Fibroblast of lung (primary cell): ENCODE measurements at regions not wholly inside any gene's neighbourhood (a gene's known extent, or its start where the extent isn't known, plus 50 kb on each side); places are given as distances from the start of the nearest gene placed in this dataset.
A peak's percentile ranks its signal among the peaks of the same experiment; 100 is the strongest.

Experiments
- DNase-seq, 2 donors: peaks; one replicate each; pipeline versions ENCODE4 v3.0.0 to v3.0.0-alpha.2; 2010; ENCODE audit warnings: low read depth in 2 of 2
- H2AFZ ChIP-seq: 2 replicates; pipeline ENCODE4 v1.5.1; 2012; ENCODE audit warnings: low read length, control low read depth, inconsistent platforms
- H3K27ac ChIP-seq: 2 replicates; pipeline ENCODE4 v1.5.1; 2011; ENCODE audit warnings: low read length, control low read depth; ENCODE audit not compliant: insufficient read depth
- H3K27me3 ChIP-seq: 2 replicates; pipeline ENCODE4 v1.5.1; 2011; ENCODE audit warnings: mild to moderate bottlenecking, low read length; ENCODE audit not compliant: control insufficient read depth, insufficient read depth
- H3K36me3 ChIP-seq: 2 replicates; pipeline ENCODE4 v1.5.1; 2011; ENCODE audit warnings: low read length; ENCODE audit not compliant: control insufficient read depth, insufficient read depth
- H3K4me1 ChIP-seq: 2 replicates; pipeline ENCODE4 v1.5.1; 2011; ENCODE audit warnings: low read length; ENCODE audit not compliant: control insufficient read depth, insufficient read depth; ENCODE audit errors: extremely low read depth
- H3K4me2 ChIP-seq: 2 replicates; pipeline ENCODE4 v1.5.1; 2011; ENCODE audit warnings: low read length, control low read depth; ENCODE audit not compliant: insufficient read depth; ENCODE audit errors: extremely low read depth
- H3K4me3 ChIP-seq, 4 experiments: fragments of 200-600 bp in 1 of 4; sonication (generic) in 1 of 4; replicated peaks in 1 of 4; 2 replicates each; pipeline ENCODE4 v1.5.1; 2011 to 2016; ENCODE audit warnings: low read length in 4 of 4, low read depth in 3 of 4, mild to moderate bottlenecking in 3 of 4, control low read depth in 2 of 4, inconsistent platforms in 1 of 4, mixed read lengths in 1 of 4; ENCODE audit not compliant: insufficient read depth in 1 of 4; ENCODE audit errors: control extremely low read depth in 1 of 4
- H3K79me2 ChIP-seq: 2 replicates; pipeline ENCODE4 v1.5.1; 2012; ENCODE audit warnings: mild to moderate bottlenecking, low read length, inconsistent platforms; ENCODE audit not compliant: control insufficient read depth, insufficient read depth
- H3K9ac ChIP-seq: 2 replicates; pipeline ENCODE4 v1.5.1; 2011; ENCODE audit warnings: mild to moderate bottlenecking, low read length, control low read depth; ENCODE audit not compliant: insufficient read depth
- H3K9me3 ChIP-seq: 2 replicates; pipeline ENCODE4 v1.5.1; 2012; ENCODE audit warnings: low read depth, low read length; ENCODE audit not compliant: control insufficient read depth, insufficient read depth
- H4K20me1 ChIP-seq: 2 replicates; pipeline ENCODE4 v1.5.1; 2011; ENCODE audit warnings: low read length; ENCODE audit not compliant: control insufficient read depth, insufficient read depth; ENCODE audit errors: extremely low read depth
- EZH2 ChIP-seq: IDR thresholded peaks from 2 replicates; pipeline ENCODE4 v1.5.1; 2012; ENCODE audit warnings: low read length, control low read depth, mild to moderate bottlenecking; ENCODE audit errors: missing control alignments
- TF ChIP-seq, protein P1 (sequence below), 2 donors: IDR thresholded peaks in 1 of 2; conservative IDR thresholded peaks in 1 of 2; 1 replicate in 1 of 2; 2 replicates in 1 of 2; pipeline ENCODE4 v1.5.1; 2011 to 2012; ENCODE audit warnings: low read length in 2 of 2, control low read depth in 1 of 2, inconsistent platforms in 1 of 2, low read depth in 1 of 2, mild to moderate bottlenecking in 1 of 2

DNA sequence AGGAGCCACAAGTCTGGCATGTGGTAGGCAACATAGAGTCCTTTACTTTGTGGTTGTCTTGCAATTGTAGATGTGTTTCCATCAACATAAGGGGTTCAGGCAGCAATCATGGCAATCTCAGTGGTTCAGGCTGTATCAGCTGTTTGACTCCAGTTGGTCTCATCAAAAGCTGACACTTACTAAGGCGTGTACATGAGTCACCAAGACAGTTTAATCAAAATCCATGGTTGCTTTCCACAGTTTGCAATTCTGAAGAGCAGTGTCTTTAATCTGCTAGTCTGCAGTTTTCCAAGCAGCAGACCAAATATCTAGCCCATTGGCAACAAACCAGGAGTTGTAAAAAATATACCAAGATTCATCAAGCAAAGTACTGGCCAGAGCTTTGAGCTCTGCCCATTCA is 210.2 kb downstream of the MDFIC start:
- Histone ChIP-seq H3K27me3 (no peaks in the 10 kb centered on the region), H3K79me2 (no peaks in the 10 kb centered on the region), H3K27ac (no peak overlapping the region), H3K4me2 (no peak overlapping the region), H3K9me3 (no peaks in the 10 kb centered on the region), H3K9ac (no peak overlapping the region), H3K4me1 (no peaks in the 10 kb centered on the region), H4K20me1 (no peaks in the 10 kb centered on the region), H3K4me3 (no peak overlapping the region), H3K36me3 (no peaks in the 10 kb centered on the region), H2AFZ (no peak overlapping the region)
- DNase-seq: peak in 1 of 2 donors; percentile 3
- no peak for TF ChIP-seq EZH2
- TF ChIP-seq, protein P1, sequence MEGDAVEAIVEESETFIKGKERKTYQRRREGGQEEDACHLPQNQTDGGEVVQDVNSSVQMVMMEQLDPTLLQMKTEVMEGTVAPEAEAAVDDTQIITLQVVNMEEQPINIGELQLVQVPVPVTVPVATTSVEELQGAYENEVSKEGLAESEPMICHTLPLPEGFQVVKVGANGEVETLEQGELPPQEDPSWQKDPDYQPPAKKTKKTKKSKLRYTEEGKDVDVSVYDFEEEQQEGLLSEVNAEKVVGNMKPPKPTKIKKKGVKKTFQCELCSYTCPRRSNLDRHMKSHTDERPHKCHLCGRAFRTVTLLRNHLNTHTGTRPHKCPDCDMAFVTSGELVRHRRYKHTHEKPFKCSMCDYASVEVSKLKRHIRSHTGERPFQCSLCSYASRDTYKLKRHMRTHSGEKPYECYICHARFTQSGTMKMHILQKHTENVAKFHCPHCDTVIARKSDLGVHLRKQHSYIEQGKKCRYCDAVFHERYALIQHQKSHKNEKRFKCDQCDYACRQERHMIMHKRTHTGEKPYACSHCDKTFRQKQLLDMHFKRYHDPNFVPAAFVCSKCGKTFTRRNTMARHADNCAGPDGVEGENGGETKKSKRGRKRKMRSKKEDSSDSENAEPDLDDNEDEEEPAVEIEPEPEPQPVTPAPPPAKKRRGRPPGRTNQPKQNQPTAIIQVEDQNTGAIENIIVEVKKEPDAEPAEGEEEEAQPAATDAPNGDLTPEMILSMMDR (conservative IDR thresholded peaks at IDR 0.05 in 1 of 2, IDR thresholded peaks at IDR 0.05 in 1 of 2; ENCODE audit: low read depth in 1 of 2, low read length in 2 of 2): no peak

GRCh38 chr7:115128154-115128553 is 206.3 kb downstream of the MDFIC start:
- no peak overlapping the region for H3K9ac ChIP-seq
- DNase-seq: no peak
- H3K9me3 ChIP-seq: no peaks in the 10 kb centered on the region
- H2AFZ ChIP-seq: no peak overlapping the region
- no peaks in the 10 kb centered on the region for H4K20me1 ChIP-seq
- H3K4me3 ChIP-seq: no peak overlapping the region
- H3K27me3 ChIP-seq: no peaks in the 10 kb centered on the region
- TF ChIP-seq, protein P1 (conservative IDR thresholded peaks at IDR 0.05 in 1 of 2, IDR thresholded peaks at IDR 0.05 in 1 of 2; ENCODE audit: low read depth in 1 of 2, low read length in 2 of 2): no peak
- no peak for TF ChIP-seq EZH2
- H3K27ac ChIP-seq: no peak overlapping the region
- no peak overlapping the region for H3K4me2 ChIP-seq
- no peaks in the 10 kb centered on the region for H3K36me3 ChIP-seq
- no peaks in the 10 kb centered on the region for H3K79me2 ChIP-seq
- no peaks in the 10 kb centered on the region for H3K4me1 ChIP-seq

- DNase-seq: no peak
- Histone ChIP-seq H3K4me2 (no peak overlapping the region), H3K36me3 (no peaks in the 10 kb centered on the region), H3K9ac (no peak overlapping the region), H3K4me1 (no peaks in the 10 kb centered on the region), H3K27me3 (no peaks in the 10 kb centered on the region), H3K4me3 (no peak overlapping the region), H3K9me3 (no peaks in the 10 kb centered on the region), H4K20me1 (no peaks in the 10 kb centered on the region), H3K27ac (no peak overlapping the region), H3K79me2 (no peaks in the 10 kb centered on the region), H2AFZ (no peak overlapping the region)
- TF ChIP-seq EZH2: no peak
- TF ChIP-seq, protein P1 (conservative IDR thresholded peaks at IDR 0.05 in 1 of 2, IDR thresholded peaks at IDR 0.05 in 1 of 2; ENCODE audit: low read depth in 1 of 2, low read length in 2 of 2): no peak
These were observed 205.6 kb downstream of the MDFIC start for GRCh38 chr7:115127399-115128021.
